H1 (cell line): ENCODE measurements at regions not wholly inside any gene's neighbourhood (a gene's known extent, or its start where the extent isn't known, plus 50 kb on each side); places are given as distances from the start of the nearest gene placed in this dataset.

Experiments
- CTCF ChIA-PET: fragments of 300-600 bp; sonication (Branson Sonifier 250); formaldehyde crosslinking; loops from one replicate; lab custom pipeline; 2021; ENCODE audit not compliant: partially characterized antibody; lab: Charles Lee
- POLR2A ChIA-PET: fragments of 300-600 bp; sonication (Branson Sonifier 250); formaldehyde crosslinking; loops from one replicate; lab custom pipeline; 2021; ENCODE audit warnings: inconsistent platforms; ENCODE audit not compliant: partially characterized antibody; lab: Charles Lee
- DNase-seq, 2 experiments: peaks; one replicate each; pipeline versions ENCODE4 v3.0.0 to v3.0.0-alpha.2; 2010 to 2022; ENCODE audit warnings: low spot score in 2 of 2, low read depth in 1 of 2, mixed read lengths in 1 of 2
- FAIRE-seq: peaks from 2 replicates; lab custom pipeline; 2011; peaks lifted over from hg19 to GRCh38; lab: Jason Lieb, UNC
- H2AFZ ChIP-seq: 2 replicates; pipeline ENCODE4 v1.8.1; 2012; ENCODE audit warnings: low read length, inconsistent platforms
- H2AK5ac ChIP-seq: 2 replicates; pipeline ENCODE4 v1.6.1; 2013; ENCODE audit warnings: low read depth, low read length
- H2BK120ac ChIP-seq: replicated peaks from 2 replicates; pipeline ENCODE3; 2013; ENCODE audit warnings: low read depth, low read length, inconsistent platforms
- H2BK12ac ChIP-seq: 2 replicates; pipeline ENCODE4 v1.6.1; 2013; ENCODE audit warnings: low read depth, low read length
- H2BK15ac ChIP-seq: 2 replicates; pipeline ENCODE4 v1.6.1; 2013; ENCODE audit warnings: low read length
- H2BK20ac ChIP-seq: 2 replicates; pipeline ENCODE4 v1.6.1; 2013; ENCODE audit warnings: low read length
- H2BK5ac ChIP-seq: 2 replicates; pipeline ENCODE4 v1.6.1; 2013; ENCODE audit warnings: low read depth, low read length
- H3K14ac ChIP-seq: 2 replicates; pipeline ENCODE4 v1.6.1; 2013; ENCODE audit warnings: inconsistent platforms; ENCODE audit not compliant: insufficient read length
- H3K18ac ChIP-seq: 2 replicates; pipeline ENCODE4 v1.6.1; 2013; ENCODE audit warnings: low read length; ENCODE audit errors: extremely low read depth
- H3K23ac ChIP-seq: 2 replicates; pipeline ENCODE4 v1.6.1; 2013; ENCODE audit warnings: inconsistent platforms; ENCODE audit not compliant: insufficient read length
- H3K23me2 ChIP-seq: 2 replicates; pipeline ENCODE4 v1.6.1; 2013; ENCODE audit warnings: low read depth, low read length
- H3K27ac ChIP-seq: 2 replicates; pipeline ENCODE4 v1.6.1; 2011; ENCODE audit warnings: low read depth, low read length, inconsistent platforms
- H3K27me3 ChIP-seq, 4 experiments: replicated peaks in 1 of 4; 1 replicate in 1 of 4; 2 replicates in 3 of 4; pipeline versions ENCODE4 v1.6.1 to v1.8.1; 2011 to 2013; ENCODE audit warnings: low read length in 3 of 4, mild to moderate bottlenecking in 3 of 4, inconsistent platforms in 2 of 4, mixed read lengths in 2 of 4, moderate library complexity in 1 of 4; ENCODE audit not compliant: control insufficient read depth in 3 of 4, insufficient read depth in 3 of 4; ENCODE audit errors: extremely low read depth in 1 of 4
- H3K36me3 ChIP-seq, 4 experiments: 2 replicates each; pipeline versions ENCODE4 v1.6.1 to v1.8.1; 2011 to 2013; ENCODE audit warnings: mild to moderate bottlenecking in 4 of 4, low read length in 3 of 4, moderate library complexity in 2 of 4, control low read depth in 1 of 4, inconsistent platforms in 1 of 4; ENCODE audit not compliant: insufficient read depth in 4 of 4, control insufficient read depth in 2 of 4
- H3K4ac ChIP-seq: replicated peaks from 2 replicates; pipeline ENCODE3; 2013; ENCODE audit warnings: low read length, low read depth, mixed read lengths, inconsistent platforms; ENCODE audit not compliant: insufficient read length
- H3K4me1 ChIP-seq, 4 experiments: replicated peaks in 1 of 4; 1 replicate in 1 of 4; 2 replicates in 3 of 4; pipeline versions ENCODE4 v1.6.1 to v1.8.1; 2011 to 2013; ENCODE audit warnings: low read length in 3 of 4, inconsistent platforms in 2 of 4, mixed read lengths in 1 of 4; ENCODE audit not compliant: insufficient read depth in 4 of 4, control insufficient read depth in 3 of 4
- H3K4me2 ChIP-seq, 2 experiments: 2 replicates each; pipeline versions ENCODE4 v1.6.1 to v1.8.1; 2011 to 2013; ENCODE audit warnings: low read depth in 2 of 2, low read length in 2 of 2, control low read depth in 1 of 2, inconsistent platforms in 1 of 2, mild to moderate bottlenecking in 1 of 2; ENCODE audit not compliant: insufficient read depth in 1 of 2
- H3K4me3 ChIP-seq, 4 experiments: fragments of 200-600, 300-600 bp in 1 of 4; sonication (generic), shearing (Covaris generic), sonication (Bioruptor Twin) in 1 of 4; 2 replicates each; pipeline versions ENCODE4 v1.5.1 to v1.8.1; 2011 to 2016; ENCODE audit warnings: low read length in 4 of 4, low read depth in 3 of 4, control low read depth in 2 of 4, inconsistent platforms in 2 of 4, mild to moderate bottlenecking in 2 of 4, mixed read lengths in 1 of 4, moderate library complexity in 1 of 4; ENCODE audit not compliant: insufficient read depth in 2 of 4; ENCODE audit errors: extremely low read depth in 1 of 4
- H3K56ac ChIP-seq: replicated peaks from 2 replicates; pipeline ENCODE3; 2013; ENCODE audit warnings: low read depth, mild to moderate bottlenecking, mixed read lengths, low read length, inconsistent platforms; ENCODE audit not compliant: insufficient read length
- H3K79me1 ChIP-seq: 2 replicates; pipeline ENCODE4 v1.6.1; 2013; ENCODE audit warnings: low read depth, low read length, control low read depth
- H3K79me2 ChIP-seq, 2 experiments: 2 replicates each; pipeline versions ENCODE4 v1.6.1 to v1.8.1; 2012 to 2013; ENCODE audit warnings: low read length in 2 of 2, mild to moderate bottlenecking in 2 of 2, inconsistent platforms in 1 of 2; ENCODE audit not compliant: insufficient read depth in 2 of 2, control insufficient read depth in 1 of 2
- H3K9ac ChIP-seq, 4 experiments: replicated peaks in 1 of 4; 1 replicate in 1 of 4; 2 replicates in 3 of 4; pipeline versions ENCODE4 v1.6.1 to v1.8.1; 2011 to 2013; ENCODE audit warnings: low read depth in 3 of 4, low read length in 3 of 4, control low read depth in 2 of 4, mild to moderate bottlenecking in 2 of 4, moderate library complexity in 2 of 4, inconsistent platforms in 1 of 4; ENCODE audit errors: extremely low read depth in 1 of 4
- H3K9me3 ChIP-seq, 2 experiments: 2 replicates each; pipeline versions ENCODE4 v1.6.1 to v1.8.1; 2012 to 2013; ENCODE audit warnings: mild to moderate bottlenecking in 2 of 2, moderate library complexity in 2 of 2, control low read depth in 1 of 2, inconsistent platforms in 1 of 2, low read depth in 1 of 2, low read length in 1 of 2, mixed read lengths in 1 of 2; ENCODE audit not compliant: insufficient read depth in 2 of 2
- H4K20me1 ChIP-seq, 2 experiments: replicated peaks in 1 of 2; 2 replicates each; pipeline versions ENCODE3 to v1.8.1; 2011 to 2013; ENCODE audit warnings: inconsistent platforms in 2 of 2, low read length in 2 of 2, mild to moderate bottlenecking in 1 of 2; ENCODE audit not compliant: insufficient read depth in 2 of 2, control insufficient read depth in 1 of 2
- H4K5ac ChIP-seq: 2 replicates; pipeline ENCODE4 v1.6.1; 2013; ENCODE audit warnings: low read length, low read depth, mixed read lengths, inconsistent platforms; ENCODE audit not compliant: insufficient read length
- H4K8ac ChIP-seq: 2 replicates; pipeline ENCODE4 v1.8.0; 2013; ENCODE audit warnings: mild to moderate bottlenecking, moderate library complexity, low read length, inconsistent platforms; ENCODE audit not compliant: insufficient read depth; ENCODE audit errors: extremely low read depth
- H4K91ac ChIP-seq: replicated peaks from 2 replicates; pipeline ENCODE3; 2013; ENCODE audit warnings: low read length, mixed read lengths, inconsistent platforms; ENCODE audit not compliant: insufficient read length
- CHD2 ChIP-seq: IDR thresholded peaks from 2 replicates; pipeline ENCODE4 v1.6.1; 2012; ENCODE audit warnings: low read length, improper control_type of control experiment
- CREB1 ChIP-seq: IDR thresholded peaks from 2 replicates; pipeline ENCODE4 v1.6.1; 2012; ENCODE audit warnings: inconsistent platforms
- HDAC2 ChIP-seq, 2 experiments: fragments of 300-600 bp in 1 of 2; sonication (generic) in 1 of 2; IDR thresholded peaks; 2 replicates each; pipeline ENCODE4 v1.6.1; 2011 to 2012; ENCODE audit warnings: low read depth in 2 of 2, low read length in 2 of 2, mild to moderate bottlenecking in 2 of 2, moderate library complexity in 2 of 2, borderline replicate concordance in 1 of 2, inconsistent platforms in 1 of 2
- JUND ChIP-seq: IDR thresholded peaks from 2 replicates; pipeline ENCODE4 v1.6.1; 2011; ENCODE audit warnings: mild to moderate bottlenecking, improper control_type of control experiment, low read length
- KDM5A ChIP-seq: fragments of 200-600 bp; IDR thresholded peaks from 2 replicates; pipeline ENCODE4 v1.7.1; 2012; ENCODE audit warnings: mild to moderate bottlenecking, low read length, inconsistent platforms, mixed read lengths
- NRF1 ChIP-seq: IDR thresholded peaks from 2 replicates; pipeline ENCODE4 v1.6.1; 2011; ENCODE audit warnings: mild to moderate bottlenecking, low read depth, low read length, improper control_type of control experiment
- RBBP5 ChIP-seq: IDR thresholded peaks from 2 replicates; pipeline ENCODE4 v1.7.1; 2012; ENCODE audit warnings: low read depth, mild to moderate bottlenecking, inconsistent platforms, low read length, moderate library complexity, borderline replicate concordance
- SAP30 ChIP-seq: fragments of 300-600 bp; sonication (generic); IDR thresholded peaks from 2 replicates; pipeline ENCODE4 v1.7.1; 2012; ENCODE audit warnings: low read length, moderate library complexity, mild to moderate bottlenecking, inconsistent platforms; ENCODE audit not compliant: insufficient read depth, insufficient replicate concordance
- SUZ12 ChIP-seq: fragments of 200-600 bp; sonication (generic); IDR thresholded peaks from 2 replicates; pipeline ENCODE4 v1.6.1; 2012; ENCODE audit warnings: mild to moderate bottlenecking, inconsistent platforms, low read length, moderate library complexity, mixed read lengths
- USF2 ChIP-seq: IDR thresholded peaks from 2 replicates; pipeline ENCODE4 v1.6.1; 2011; ENCODE audit warnings: low read length, improper control_type of control experiment
- ZNF274 ChIP-seq: IDR thresholded peaks from 2 replicates; pipeline ENCODE4 v1.7.0; 2012; ENCODE audit warnings: low read length, borderline replicate concordance; ENCODE audit errors: extremely low read depth
- TF ChIP-seq, protein P1 (sequence below), 3 experiments: IDR thresholded peaks; 1 replicate in 2 of 3; 2 replicates in 1 of 3; pipeline versions ENCODE4 v1.5.1 to v1.6.1; 2011; ENCODE audit warnings: low read length in 3 of 3, mild to moderate bottlenecking in 3 of 3, inconsistent platforms in 2 of 3, low read depth in 1 of 3, moderate library complexity in 1 of 3; ENCODE audit not compliant: insufficient read depth in 1 of 3; ENCODE audit errors: control extremely low read depth in 1 of 3

- Histone ChIP-seq H3K9ac (no peak overlapping the region), H3K27me3 (no peaks in the 10 kb centered on the region), H2AK5ac (no peak overlapping the region), H4K91ac (no peak overlapping the region), H3K14ac (no peak overlapping the region), H2BK120ac (no peak overlapping the region), H2AFZ (no peak overlapping the region), H4K5ac (no peak overlapping the region), H3K23me2 (no peaks in the 10 kb centered on the region; the same call in 1 of the 2 replicates), H3K79me2 (no peaks in the 10 kb centered on the region), H2BK5ac (no peak overlapping the region), H3K18ac (no peak overlapping the region), H4K8ac (no peak overlapping the region), H3K79me1 (no peaks in the 10 kb centered on the region), H3K23ac (no peak overlapping the region), H2BK15ac (no peak overlapping the region), H3K56ac (no peak overlapping the region), H3K36me3 (no peaks in the 10 kb centered on the region), H3K4me3 (no peak overlapping the region), H2BK12ac (no peak overlapping the region), H4K20me1 (no peaks in the 10 kb centered on the region), H3K27ac (no peak overlapping the region), H3K9me3 (peaks cover 0 to 4% of the 10 kb centered on the region in 2 experiments; a peak in 1 of 4 replicates), H3K4me2 (no peak overlapping the region), H3K4ac (no peak overlapping the region), H3K4me1 (no peaks in the 10 kb centered on the region), H2BK20ac (no peak overlapping the region)
- ChIA-PET CTCF (no interaction called here), POLR2A (no interaction called here)
- no peak for FAIRE-seq
- no peak for DNase-seq
- TF ChIP-seq NRF1 = no peak
- TF ChIP-seq SUZ12 = no peak
- no peak for TF ChIP-seq JUND
- no peak for TF ChIP-seq CREB1
- TF ChIP-seq SAP30 = no peak
- no peak for TF ChIP-seq ZNF274
- no peak for TF ChIP-seq USF2
- TF ChIP-seq, protein P1, sequence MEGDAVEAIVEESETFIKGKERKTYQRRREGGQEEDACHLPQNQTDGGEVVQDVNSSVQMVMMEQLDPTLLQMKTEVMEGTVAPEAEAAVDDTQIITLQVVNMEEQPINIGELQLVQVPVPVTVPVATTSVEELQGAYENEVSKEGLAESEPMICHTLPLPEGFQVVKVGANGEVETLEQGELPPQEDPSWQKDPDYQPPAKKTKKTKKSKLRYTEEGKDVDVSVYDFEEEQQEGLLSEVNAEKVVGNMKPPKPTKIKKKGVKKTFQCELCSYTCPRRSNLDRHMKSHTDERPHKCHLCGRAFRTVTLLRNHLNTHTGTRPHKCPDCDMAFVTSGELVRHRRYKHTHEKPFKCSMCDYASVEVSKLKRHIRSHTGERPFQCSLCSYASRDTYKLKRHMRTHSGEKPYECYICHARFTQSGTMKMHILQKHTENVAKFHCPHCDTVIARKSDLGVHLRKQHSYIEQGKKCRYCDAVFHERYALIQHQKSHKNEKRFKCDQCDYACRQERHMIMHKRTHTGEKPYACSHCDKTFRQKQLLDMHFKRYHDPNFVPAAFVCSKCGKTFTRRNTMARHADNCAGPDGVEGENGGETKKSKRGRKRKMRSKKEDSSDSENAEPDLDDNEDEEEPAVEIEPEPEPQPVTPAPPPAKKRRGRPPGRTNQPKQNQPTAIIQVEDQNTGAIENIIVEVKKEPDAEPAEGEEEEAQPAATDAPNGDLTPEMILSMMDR (IDR thresholded peaks at IDR 0.05; ENCODE audit: control extremely low read depth in 1 of 3, insufficient read depth in 1 of 3, low read depth in 1 of 3, low read length in 3 of 3) = no peak
- no peak for TF ChIP-seq RBBP5
- no peak for TF ChIP-seq KDM5A
- TF ChIP-seq HDAC2 (IDR thresholded peaks at IDR 0.05; ENCODE audit: borderline replicate concordance in 1 of 2, low read depth in 2 of 2, low read length in 2 of 2) = no peak
- no peak for TF ChIP-seq CHD2
Observed at GRCh38 chr6:140590641-140591040, 1216.2 kb upstream of the CITED2 start.
